A549 (cell line): ENCODE measurements at regions not wholly inside any gene's neighbourhood (a gene's known extent, or its start where the extent isn't known, plus 50 kb on each side); places are given as distances from the start of the nearest gene placed in this dataset.
"Not testable (repeated sequence)": the region's sequence is repeated elsewhere in the genome, so short reads cannot be mapped to it uniquely, and the experiment has no call there.

Experiments
- ATAC-seq, 2 experiments: fragments of 200-7000 bp in 1 of 2; fragments of >200 bp in 1 of 2; cut with Nextera tagmentation in 1 of 2; cut with Tn5 transposase in 1 of 2; 3 replicates each; pipeline versions ENCODE4 v1.8.0 to v1.9.1; 2018 to 2020; ENCODE audit warnings: mild to moderate bottlenecking in 1 of 2, moderate library complexity in 1 of 2
- CTCF ChIA-PET: fragments of 300-600 bp; sonication (Branson Sonifier 250); formaldehyde crosslinking; extraction: SDS; loops from one replicate; lab custom pipeline; 2021; ENCODE audit warnings: antibody characterized with exemption, inconsistent platforms; lab: Yijun Ruan, JAX
- POLR2A ChIA-PET: fragments of 350-600 bp; formaldehyde crosslinking; extraction: SDS; loops from one replicate; lab custom pipeline; 2021; ENCODE audit warnings: antibody characterized with exemption, inconsistent platforms; lab: Yijun Ruan, JAX
- DNase-seq, 2 experiments: peaks; one replicate each; pipeline versions ENCODE4 v3.0.0 to v3.0.0-alpha.2; 2011 to 2016; ENCODE audit warnings: low read depth in 1 of 2, low spot score in 1 of 2
- FAIRE-seq: peaks from 2 replicates; lab custom pipeline; 2011; peaks lifted over from hg19 to GRCh38; lab: Jason Lieb, UNC
- H3K27ac ChIP-seq, 2 experiments: fragments of >200 bp; sonication (Bioruptor Twin); formaldehyde crosslinking; 3 replicates each; pipeline ENCODE4 v1.5.1; 2016 to 2017
- H3K4me1 ChIP-seq: fragments of >200 bp; sonication (Bioruptor Twin); formaldehyde crosslinking; 3 replicates; pipeline ENCODE4 v1.6.1; 2016
- H3K4me2 ChIP-seq: fragments of >200 bp; sonication (Bioruptor Twin); formaldehyde crosslinking; 3 replicates; pipeline ENCODE4 v1.6.1; 2016
- H3K4me3 ChIP-seq: fragments of >200 bp; sonication (Bioruptor Twin); formaldehyde crosslinking; 3 replicates; pipeline ENCODE4 v1.5.1; 2016
- H3K9me3 ChIP-seq: fragments of >200 bp; sonication (Bioruptor Twin); formaldehyde crosslinking; 3 replicates; pipeline ENCODE4 v1.6.1; 2016
- ATOH8 ChIP-seq: fragments of 250-450 bp; sonication (Bioruptor Pico); IDR thresholded peaks from 2 replicates; pipeline ENCODE4 v1.5.0; 2020; ENCODE audit warnings: low read depth, mild to moderate bottlenecking, moderate library complexity
- BHLHE40 ChIP-seq: IDR thresholded peaks from 2 replicates; pipeline ENCODE4 v1.6.1; 2012; ENCODE audit warnings: low read depth, low read length, inconsistent platforms
- CBX8 ChIP-seq: fragments of 200-600 bp; sonication (generic); IDR thresholded peaks from 2 replicates; pipeline ENCODE4 v1.6.1; 2016
- CEBPB ChIP-seq, 2 experiments: fragments of >200 bp in 1 of 2; sonication (Bioruptor Twin) in 1 of 2; formaldehyde crosslinking in 1 of 2; IDR thresholded peaks; 2 replicates each; pipeline ENCODE4 v1.6.1; 2012 to 2016
- CHD4 ChIP-seq: fragments of 200-600 bp; sonication (generic); IDR thresholded peaks from 2 replicates; pipeline ENCODE4 v1.6.1; 2016; ENCODE audit warnings: antibody characterized with exemption, mild to moderate bottlenecking, borderline replicate concordance
- EHMT2 ChIP-seq: fragments of 200-600 bp; sonication (generic); IDR thresholded peaks from 2 replicates; pipeline ENCODE4 v1.6.1; 2016; ENCODE audit warnings: antibody characterized with exemption, low read depth, mild to moderate bottlenecking, moderate library complexity
- ESRRA ChIP-seq: fragments of 150-350 bp; IDR thresholded peaks from 2 replicates; pipeline ENCODE4 v1.6.1; 2014; ENCODE audit warnings: mild to moderate bottlenecking, low read length, borderline replicate concordance
- FOXS1 ChIP-seq: fragments of 250-450 bp; sonication (Bioruptor Pico); IDR thresholded peaks from 2 replicates; pipeline ENCODE4 v1.5.0; 2020; ENCODE audit warnings: mild to moderate bottlenecking, moderate library complexity
- GATA3 ChIP-seq: IDR thresholded peaks from 2 replicates; pipeline ENCODE4 v1.6.1; 2012; ENCODE audit warnings: borderline replicate concordance
- HES2 ChIP-seq: fragments of >200 bp; sonication (Bioruptor Twin); formaldehyde crosslinking; IDR thresholded peaks from 2 replicates; pipeline ENCODE4 v1.6.1; 2016
- JUN ChIP-seq, 2 experiments: fragments of >200 bp; sonication (Bioruptor Twin); formaldehyde crosslinking; IDR thresholded peaks; 2 replicates in 1 of 2; 3 replicates in 1 of 2; pipeline ENCODE4 v1.6.1; 2016 to 2017
- JUNB ChIP-seq: fragments of >200 bp; sonication (Bioruptor Twin); formaldehyde crosslinking; IDR thresholded peaks from 2 replicates; pipeline ENCODE4 v1.6.1; 2016
- KDM1A ChIP-seq: fragments of 200-600 bp; sonication (generic); IDR thresholded peaks from 2 replicates; pipeline ENCODE4 v1.6.1; 2016; ENCODE audit warnings: low read depth, mild to moderate bottlenecking
- MAFK ChIP-seq: fragments of 450-650 bp; IDR thresholded peaks from 2 replicates; pipeline ENCODE4 v1.6.1; 2014; ENCODE audit not compliant: partially characterized antibody
- MYC ChIP-seq: IDR thresholded peaks from 2 replicates; pipeline ENCODE4 v1.6.1; 2012; ENCODE audit warnings: mild to moderate bottlenecking, inconsistent platforms, low read length, improper control_type of control experiment, borderline replicate concordance
- NPAS2 ChIP-seq: fragments of 250-450 bp; sonication (Bioruptor Pico); IDR thresholded peaks from 2 replicates; pipeline ENCODE4 v1.8.0; 2022; ENCODE audit warnings: mild to moderate bottlenecking, moderate library complexity, borderline replicate concordance
- REST ChIP-seq: fragments of 200-600 bp; sonication (generic); IDR thresholded peaks from 2 replicates; pipeline ENCODE4 v1.6.1; 2016; ENCODE audit warnings: antibody characterized with exemption, mild to moderate bottlenecking, moderate library complexity
- RFX5 ChIP-seq: fragments of 450-650 bp; IDR thresholded peaks from 2 replicates; pipeline ENCODE4 v1.7.1; 2014; ENCODE audit warnings: antibody characterized with exemption, mild to moderate bottlenecking, moderate library complexity
- SMC3 ChIP-seq: fragments of >200 bp; sonication (Bioruptor Twin); formaldehyde crosslinking; IDR thresholded peaks from 3 replicates; pipeline ENCODE4 v1.6.1; 2018; ENCODE audit warnings: inconsistent platforms
- SREBF2 ChIP-seq: fragments of 450-650 bp; IDR thresholded peaks from 2 replicates; pipeline ENCODE4 v1.6.1; 2014; ENCODE audit warnings: mild to moderate bottlenecking, moderate library complexity
- TFCP2L1 ChIP-seq: fragments of 250-450 bp; sonication (Bioruptor Pico); IDR thresholded peaks from 2 replicates; pipeline ENCODE4 v1.5.0; 2021; ENCODE audit warnings: mild to moderate bottlenecking
- ZNF302 ChIP-seq: fragments of 250-450 bp; sonication (Bioruptor Pico); IDR thresholded peaks from 2 replicates; pipeline ENCODE4 v1.9.0; 2021; ENCODE audit warnings: inconsistent platforms, mild to moderate bottlenecking, moderate library complexity
- ZSCAN20 ChIP-seq: fragments of 250-450 bp; sonication (Bioruptor Pico); IDR thresholded peaks from 2 replicates; pipeline ENCODE4 v1.8.0; 2022; ENCODE audit warnings: mild to moderate bottlenecking, moderate library complexity
- WGBS: methylation state at CpG from one replicate; pipeline ENCODE4 v1.1.6; 2017; ENCODE audit errors: missing lambda C conversion rate; 5-methylcytosine and 5-hydroxymethylcytosine counted together
- TF ChIP-seq, protein P1 (sequence below): fragments of >200 bp; sonication (Bioruptor Twin); formaldehyde crosslinking; IDR thresholded peaks from 3 replicates; pipeline ENCODE4 v1.6.1; 2016
- TF ChIP-seq, protein P2 (sequence below): fragments of 250-450 bp; sonication (Bioruptor Pico); IDR thresholded peaks from 2 replicates; pipeline ENCODE4 v1.5.0; 2021; ENCODE audit warnings: mild to moderate bottlenecking, moderate library complexity, borderline replicate concordance

- ATAC-seq (no peak), FAIRE-seq (no peak), DNase-seq (no peak)
- TF ChIP-seq, protein P1, sequence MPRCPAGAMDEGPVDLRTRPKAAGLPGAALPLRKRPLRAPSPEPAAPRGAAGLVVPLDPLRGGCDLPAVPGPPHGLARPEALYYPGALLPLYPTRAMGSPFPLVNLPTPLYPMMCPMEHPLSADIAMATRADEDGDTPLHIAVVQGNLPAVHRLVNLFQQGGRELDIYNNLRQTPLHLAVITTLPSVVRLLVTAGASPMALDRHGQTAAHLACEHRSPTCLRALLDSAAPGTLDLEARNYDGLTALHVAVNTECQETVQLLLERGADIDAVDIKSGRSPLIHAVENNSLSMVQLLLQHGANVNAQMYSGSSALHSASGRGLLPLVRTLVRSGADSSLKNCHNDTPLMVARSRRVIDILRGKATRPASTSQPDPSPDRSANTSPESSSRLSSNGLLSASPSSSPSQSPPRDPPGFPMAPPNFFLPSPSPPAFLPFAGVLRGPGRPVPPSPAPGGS, result no peak
- TF ChIP-seq MAFK, result peak; percentile 9
- Histone ChIP-seq H3K4me3 (no peak overlapping the region), H3K4me1 (no peaks in the 10 kb centered on the region), H3K9me3 (no peaks in the 10 kb centered on the region), H3K27ac (no peak overlapping the region), H3K4me2 (no peak overlapping the region)
- CTCF ChIA-PET, result no interaction called here
- 43% methylated on average over 1 of the region's 1 CpG for WGBS
- POLR2A ChIA-PET, result no interaction called here
Measured at GRCh38 chr4:124123721-124124120, 588.8 kb downstream of the ANKRD50 start.

- not testable (repeated sequence) for FAIRE-seq, DNase-seq
- 43% methylated on average over 5 of the region's 6 CpGs for WGBS
Measured at GRCh38 chr4:124131324-124131723, 581.2 kb downstream of the ANKRD50 start.

DNA sequence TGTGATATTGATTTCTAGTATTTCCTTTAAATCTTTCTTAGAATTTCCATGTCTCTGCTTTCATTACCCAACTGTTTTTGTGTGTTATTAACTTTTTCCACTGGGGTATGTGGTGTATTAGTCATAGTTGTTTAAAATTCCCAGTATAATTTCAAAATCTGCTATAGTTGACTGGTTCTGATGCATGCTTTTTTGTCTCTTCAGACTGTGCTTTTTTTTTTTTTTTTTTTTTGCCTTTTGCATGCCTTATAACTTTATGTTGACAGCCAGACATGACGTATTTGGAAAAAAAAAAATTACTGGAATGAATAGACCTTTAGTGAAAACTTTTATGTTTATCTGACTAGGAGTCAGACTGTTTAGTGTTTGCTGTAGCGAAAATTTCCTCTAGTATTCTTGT lies 580.4 kb downstream of the ANKRD50 start:
- DNase-seq, result no peak
- no peak for ATAC-seq
- CTCF ChIA-PET, result no interaction called here
- whole genome bisulfite sequencing, result 31% methylated on average over 2 of the region's 2 CpGs
- no peaks in the 10 kb centered on the region for H3K4me1 ChIP-seq
- TF ChIP-seq RFX5, result no peak
- TF ChIP-seq CBX8, result no peak
- no peak for TF ChIP-seq ZNF302 (CRISPR knock-in tag)
- no peak for TF ChIP-seq ATOH8 (CRISPR knock-in tag)
- no peak for TF ChIP-seq GATA3
- no peak for TF ChIP-seq FOXS1
- TF ChIP-seq NPAS2 (CRISPR knock-in tag), result no peak
- no peak for TF ChIP-seq BHLHE40
- no peak for TF ChIP-seq CEBPB (IDR thresholded peaks at IDR 0.05)
- TF ChIP-seq HES2, result no peak
- TF ChIP-seq, protein P2, sequence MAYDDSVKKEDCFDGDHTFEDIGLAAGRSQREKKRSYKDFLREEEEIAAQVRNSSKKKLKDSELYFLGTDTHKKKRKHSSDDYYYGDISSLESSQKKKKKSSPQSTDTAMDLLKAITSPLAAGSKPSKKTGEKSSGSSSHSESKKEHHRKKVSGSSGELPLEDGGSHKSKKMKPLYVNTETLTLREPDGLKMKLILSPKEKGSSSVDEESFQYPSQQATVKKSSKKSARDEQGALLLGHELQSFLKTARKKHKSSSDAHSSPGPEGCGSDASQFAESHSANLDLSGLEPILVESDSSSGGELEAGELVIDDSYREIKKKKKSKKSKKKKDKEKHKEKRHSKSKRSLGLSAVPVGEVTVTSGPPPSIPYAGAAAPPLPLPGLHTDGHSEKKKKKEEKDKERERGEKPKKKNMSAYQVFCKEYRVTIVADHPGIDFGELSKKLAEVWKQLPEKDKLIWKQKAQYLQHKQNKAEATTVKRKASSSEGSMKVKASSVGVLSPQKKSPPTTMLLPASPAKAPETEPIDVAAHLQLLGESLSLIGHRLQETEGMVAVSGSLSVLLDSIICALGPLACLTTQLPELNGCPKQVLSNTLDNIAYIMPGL (CRISPR knock-in tag), result no peak
- TF ChIP-seq TFCP2L1 (CRISPR knock-in tag), result no peak
- no peak for TF ChIP-seq EHMT2
- no peak for TF ChIP-seq SMC3
- H3K4me3 ChIP-seq, result no peak overlapping the region
- FAIRE-seq, result no peak
- H3K9me3 ChIP-seq, result no peaks in the 10 kb centered on the region
- POLR2A ChIA-PET, result no interaction called here
- H3K4me2 ChIP-seq, result no peak overlapping the region
- H3K27ac ChIP-seq, result no peak overlapping the region

More at GRCh38 chr4:124131324-124131723, 581.2 kb downstream of the ANKRD50 start:
- H3K4me3 ChIP-seq, H3K9me3 ChIP-seq, H3K4me1 ChIP-seq, H3K4me2 ChIP-seq, CTCF ChIA-PET, ATAC-seq, H3K27ac ChIP-seq: not testable (repeated sequence)
- POLR2A ChIA-PET, result interaction anchor here (0.6 kb wide), 1 partner anchor 1430 kb away, joined by 5 read pairs; no protein-coding TSS in a partner anchor

GRCh38 chr4:124133753-124134152 lies 578.8 kb downstream of the ANKRD50 start:
- CTCF ChIA-PET, result no interaction called here
- ATAC-seq (no peak), DNase-seq (no peak), FAIRE-seq (no peak)
- POLR2A ChIA-PET, result no interaction called here
- Histone ChIP-seq H3K4me3 (no peak overlapping the region), H3K4me1 (no peaks in the 10 kb centered on the region), H3K4me2 (no peak overlapping the region), H3K9me3 (no peaks in the 10 kb centered on the region), H3K27ac (no peak overlapping the region)
- 0% methylated on average over 1 of the region's 1 CpG for WGBS
- no peak for TF ChIP-seq JUNB
- no peak for TF ChIP-seq SREBF2
- TF ChIP-seq BHLHE40, result no peak
- TF ChIP-seq KDM1A, result no peak
- TF ChIP-seq ZSCAN20 (CRISPR knock-in tag), result no peak
- TF ChIP-seq CHD4, result no peak
- no peak for TF ChIP-seq MYC
- TF ChIP-seq GATA3, result no peak
- TF ChIP-seq ESRRA, result no peak
- TF ChIP-seq JUN (IDR thresholded peaks at IDR 0.05), result no peak
- no peak for TF ChIP-seq REST
